ENCODE measurements at regions not wholly inside any gene's neighbourhood (a gene's known extent, or its start where the extent isn't known, plus 50 kb on each side); places are given as distances from the start of the nearest gene placed in this dataset.

- H3K4me3 Mint-ChIP-seq, result no peak overlapping the region
- no peaks in the 10 kb centered on the region for H3K27me3 ChIP-seq
- H3K27ac ChIP-seq, result no peak overlapping the region
- H3K9ac ChIP-seq, result no peak overlapping the region
- no peaks in the 10 kb centered on the region for H3K9me3 ChIP-seq (ENCODE audit: low read depth)
- no peak overlapping the region for H3K4me3 ChIP-seq
- H3K4me1 ChIP-seq, result no peaks in the 10 kb centered on the region
- peaks cover 3% of the 10 kb centered on the region for H3K27me3 Mint-ChIP-seq (ENCODE audit: insufficient read depth, low read depth)
- no peak overlapping the region for H3K27ac Mint-ChIP-seq
- no peak for DNase-seq (ENCODE audit: low spot score)
- H3K36me3 Mint-ChIP-seq, result no peaks in the 10 kb centered on the region
- no peak overlapping the region for H2AFZ ChIP-seq (replicated peaks)
- no peak overlapping the region for H3K4me2 ChIP-seq
- no peaks in the 10 kb centered on the region for H4K20me1 ChIP-seq (ENCODE audit: low read depth)
- TF ChIP-seq, protein P1, sequence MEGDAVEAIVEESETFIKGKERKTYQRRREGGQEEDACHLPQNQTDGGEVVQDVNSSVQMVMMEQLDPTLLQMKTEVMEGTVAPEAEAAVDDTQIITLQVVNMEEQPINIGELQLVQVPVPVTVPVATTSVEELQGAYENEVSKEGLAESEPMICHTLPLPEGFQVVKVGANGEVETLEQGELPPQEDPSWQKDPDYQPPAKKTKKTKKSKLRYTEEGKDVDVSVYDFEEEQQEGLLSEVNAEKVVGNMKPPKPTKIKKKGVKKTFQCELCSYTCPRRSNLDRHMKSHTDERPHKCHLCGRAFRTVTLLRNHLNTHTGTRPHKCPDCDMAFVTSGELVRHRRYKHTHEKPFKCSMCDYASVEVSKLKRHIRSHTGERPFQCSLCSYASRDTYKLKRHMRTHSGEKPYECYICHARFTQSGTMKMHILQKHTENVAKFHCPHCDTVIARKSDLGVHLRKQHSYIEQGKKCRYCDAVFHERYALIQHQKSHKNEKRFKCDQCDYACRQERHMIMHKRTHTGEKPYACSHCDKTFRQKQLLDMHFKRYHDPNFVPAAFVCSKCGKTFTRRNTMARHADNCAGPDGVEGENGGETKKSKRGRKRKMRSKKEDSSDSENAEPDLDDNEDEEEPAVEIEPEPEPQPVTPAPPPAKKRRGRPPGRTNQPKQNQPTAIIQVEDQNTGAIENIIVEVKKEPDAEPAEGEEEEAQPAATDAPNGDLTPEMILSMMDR (IDR thresholded peaks at IDR 0.05), result no peak
- H3K9me3 Mint-ChIP-seq, result no peaks in the 10 kb centered on the region
- no peaks in the 10 kb centered on the region for H3F3A ChIP-seq (ENCODE audit: low read depth)
- H3K36me3 ChIP-seq, result no peaks in the 10 kb centered on the region
- no peaks in the 10 kb centered on the region for H3K79me2 ChIP-seq (ENCODE audit: low read depth)
- no peaks in the 10 kb centered on the region for H3K4me1 Mint-ChIP-seq
These were observed 66.9 kb upstream of the ARHGAP20 start for GRCh38 chr11:110779108-110779507.

- no peak overlapping the region for H2AFZ ChIP-seq (replicated peaks)
- no peak overlapping the region for H3K27ac Mint-ChIP-seq
- no peaks in the 10 kb centered on the region for H3K9me3 ChIP-seq (ENCODE audit: low read depth)
- H3K4me1 Mint-ChIP-seq, result no peaks in the 10 kb centered on the region
- no peak overlapping the region for H3K4me3 Mint-ChIP-seq
- H3K27me3 ChIP-seq, result no peaks in the 10 kb centered on the region
- DNase-seq (ENCODE audit: low spot score), result no peak
- H3K9ac ChIP-seq, result no peak overlapping the region
- no peaks in the 10 kb centered on the region for H3K36me3 Mint-ChIP-seq
- no peak overlapping the region for H3K4me2 ChIP-seq
- no peak overlapping the region for H3K4me3 ChIP-seq
- H3K36me3 ChIP-seq, result no peaks in the 10 kb centered on the region
- no peaks in the 10 kb centered on the region for H3K79me2 ChIP-seq (ENCODE audit: low read depth)
- H3K9me3 Mint-ChIP-seq, result no peaks in the 10 kb centered on the region
- TF ChIP-seq EZH2 (IDR thresholded peaks at IDR 0.05) (no peak), EZH2phosphoT487 (IDR thresholded peaks at IDR 0.05) (no peak)
- TF ChIP-seq, protein P1 (IDR thresholded peaks at IDR 0.05), result no peak
- H3K27ac ChIP-seq, result no peak overlapping the region
- H3K4me1 ChIP-seq, result no peaks in the 10 kb centered on the region
- H3K27me3 Mint-ChIP-seq (ENCODE audit: insufficient read depth, low read depth), result peaks cover 3% of the 10 kb centered on the region
- no peaks in the 10 kb centered on the region for H4K20me1 ChIP-seq (ENCODE audit: low read depth)
- H3F3A ChIP-seq (ENCODE audit: low read depth), result no peaks in the 10 kb centered on the region
These were observed 66.1 kb upstream of the ARHGAP20 start for GRCh38 chr11:110778343-110778742.

DNA sequence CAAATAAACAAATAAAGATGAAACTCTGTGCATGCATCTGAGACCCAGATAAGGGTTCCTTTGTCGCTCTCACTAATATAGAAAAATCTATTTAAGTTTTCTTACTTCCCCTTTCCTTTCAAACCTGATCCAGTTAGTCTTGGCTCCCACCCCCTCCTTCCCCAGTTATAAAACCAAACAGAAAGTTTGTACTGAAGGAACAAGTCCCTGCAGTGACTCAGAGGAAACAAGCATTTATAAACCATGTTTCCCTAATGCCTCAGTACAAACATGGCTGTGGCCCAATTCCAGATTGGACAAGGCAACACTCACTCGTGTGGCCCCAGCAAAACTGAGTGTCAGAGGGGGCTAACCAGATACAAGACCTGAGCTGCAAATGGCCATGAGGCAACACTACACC is 65.5 kb upstream of the ARHGAP20 start:
- Histone ChIP-seq H3K79me2 (ENCODE audit: low read depth) (no peaks in the 10 kb centered on the region), H3K27ac (no peak overlapping the region), H3K4me3 (no peak overlapping the region), H3K36me3 (no peaks in the 10 kb centered on the region), H3K9ac (no peak overlapping the region), H2AFZ (replicated peaks) (no peak overlapping the region), H3K4me2 (no peak overlapping the region), H3K4me1 (no peaks in the 10 kb centered on the region), H3K27me3 (no peaks in the 10 kb centered on the region), H4K20me1 (ENCODE audit: low read depth) (no peaks in the 10 kb centered on the region), H3K9me3 (ENCODE audit: low read depth) (no peaks in the 10 kb centered on the region), H3F3A (ENCODE audit: low read depth) (no peaks in the 10 kb centered on the region)
- Mint-ChIP-seq H3K4me1 (no peaks in the 10 kb centered on the region), H3K27ac (no peak overlapping the region), H3K9me3 (no peaks in the 10 kb centered on the region), H3K27me3 (ENCODE audit: insufficient read depth, low read depth) (peaks cover 3% of the 10 kb centered on the region), H3K36me3 (no peaks in the 10 kb centered on the region), H3K4me3 (no peak overlapping the region)
- TF ChIP-seq EZH2phosphoT487 (IDR thresholded peaks at IDR 0.05), result no peak
- TF ChIP-seq, protein P1 (IDR thresholded peaks at IDR 0.05), result no peak
- no peak for TF ChIP-seq EZH2 (IDR thresholded peaks at IDR 0.05)
- no peak for DNase-seq (ENCODE audit: low spot score)

GRCh38 chr11:110776081-110776480 is 63.8 kb upstream of the ARHGAP20 start:
- no peaks in the 10 kb centered on the region for H3K4me1 ChIP-seq
- no peaks in the 10 kb centered on the region for H3K36me3 ChIP-seq
- Mint-ChIP-seq H3K27ac (no peak overlapping the region), H3K27me3 (ENCODE audit: insufficient read depth, low read depth) (peaks cover 5% of the 10 kb centered on the region), H3K4me1 (no peaks in the 10 kb centered on the region), H3K36me3 (no peaks in the 10 kb centered on the region), H3K9me3 (no peaks in the 10 kb centered on the region), H3K4me3 (no peak overlapping the region)
- H3K9ac ChIP-seq, result no peak overlapping the region
- H3K27ac ChIP-seq, result no peak overlapping the region
- no peaks in the 10 kb centered on the region for H3K27me3 ChIP-seq
- no peak for TF ChIP-seq EZH2 (IDR thresholded peaks at IDR 0.05)
- TF ChIP-seq, protein P1 (IDR thresholded peaks at IDR 0.05), result no peak
- TF ChIP-seq EZH2phosphoT487 (IDR thresholded peaks at IDR 0.05), result no peak
- no peak overlapping the region for H3K4me3 ChIP-seq
- no peak overlapping the region for H2AFZ ChIP-seq (replicated peaks)
- H3K4me2 ChIP-seq, result no peak overlapping the region
- H3F3A ChIP-seq (ENCODE audit: low read depth), result no peaks in the 10 kb centered on the region
- no peaks in the 10 kb centered on the region for H4K20me1 ChIP-seq (ENCODE audit: low read depth)
- no peaks in the 10 kb centered on the region for H3K79me2 ChIP-seq (ENCODE audit: low read depth)
- DNase-seq (ENCODE audit: low spot score), result no peak
- H3K9me3 ChIP-seq (ENCODE audit: low read depth), result no peaks in the 10 kb centered on the region
